Brain microvascular endothelial cell (primary cell): ENCODE measurements at regions not wholly inside any gene's neighbourhood (a gene's known extent, or its start where the extent isn't known, plus 50 kb on each side); places are given as distances from the start of the nearest gene placed in this dataset.

Source experiments
- DNase-seq: peaks from one replicate; pipeline ENCODE4 v3.0.0-alpha.2; 2020
- H3K27ac ChIP-seq: fragments of 250-450 bp; sonication (Bioruptor Pico); 2 replicates; pipeline ENCODE4 v1.5.1; 2020; ENCODE audit warnings: mild to moderate bottlenecking, moderate library complexity
- H3K27me3 ChIP-seq: fragments of 250-450 bp; sonication (Bioruptor Pico); replicated peaks from 2 replicates; pipeline ENCODE4 v1.5.1; 2020; ENCODE audit warnings: mild to moderate bottlenecking
- H3K36me3 ChIP-seq: fragments of 250-450 bp; sonication (Bioruptor Pico); replicated peaks from 2 replicates; pipeline ENCODE4 v1.5.1; 2020; ENCODE audit warnings: mild to moderate bottlenecking
- H3K4me3 ChIP-seq: 2 replicates; pipeline ENCODE4 v1.5.1; 2011; ENCODE audit warnings: low read depth, mild to moderate bottlenecking, control low read depth, low read length, moderate library complexity
- in situ Hi-C: cut with HindIII; loops from 2 replicates; pipeline ENCODE4 v1.10.0; 2017; ENCODE audit warnings: low sequenced_read_pairs, low pct_ligation_motif_present
- TF ChIP-seq, protein P1 (sequence below): IDR thresholded peaks from 2 replicates; pipeline ENCODE4 v1.5.1; 2011; ENCODE audit warnings: low read depth, mild to moderate bottlenecking, moderate library complexity, low read length, control low read depth, inconsistent platforms; ENCODE audit errors: missing control alignments

GRCh38 chr10:83250396-83250795 is 888.9 kb upstream of the GHITM start:
- TF ChIP-seq, protein P1, sequence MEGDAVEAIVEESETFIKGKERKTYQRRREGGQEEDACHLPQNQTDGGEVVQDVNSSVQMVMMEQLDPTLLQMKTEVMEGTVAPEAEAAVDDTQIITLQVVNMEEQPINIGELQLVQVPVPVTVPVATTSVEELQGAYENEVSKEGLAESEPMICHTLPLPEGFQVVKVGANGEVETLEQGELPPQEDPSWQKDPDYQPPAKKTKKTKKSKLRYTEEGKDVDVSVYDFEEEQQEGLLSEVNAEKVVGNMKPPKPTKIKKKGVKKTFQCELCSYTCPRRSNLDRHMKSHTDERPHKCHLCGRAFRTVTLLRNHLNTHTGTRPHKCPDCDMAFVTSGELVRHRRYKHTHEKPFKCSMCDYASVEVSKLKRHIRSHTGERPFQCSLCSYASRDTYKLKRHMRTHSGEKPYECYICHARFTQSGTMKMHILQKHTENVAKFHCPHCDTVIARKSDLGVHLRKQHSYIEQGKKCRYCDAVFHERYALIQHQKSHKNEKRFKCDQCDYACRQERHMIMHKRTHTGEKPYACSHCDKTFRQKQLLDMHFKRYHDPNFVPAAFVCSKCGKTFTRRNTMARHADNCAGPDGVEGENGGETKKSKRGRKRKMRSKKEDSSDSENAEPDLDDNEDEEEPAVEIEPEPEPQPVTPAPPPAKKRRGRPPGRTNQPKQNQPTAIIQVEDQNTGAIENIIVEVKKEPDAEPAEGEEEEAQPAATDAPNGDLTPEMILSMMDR, result no peak
- Histone ChIP-seq H3K27ac (no peak overlapping the region), H3K27me3 (no peaks in the 10 kb centered on the region), H3K4me3 (no peak overlapping the region), H3K36me3 (no peaks in the 10 kb centered on the region)
- DNase-seq, result no peak
- in situ Hi-C loops, result no loop called here

- Histone ChIP-seq H3K4me3 (no peak overlapping the region), H3K36me3 (no peaks in the 10 kb centered on the region), H3K27me3 (no peaks in the 10 kb centered on the region), H3K27ac (no peak overlapping the region)
- in situ Hi-C loops, result no loop called here
- DNase-seq, result no peak
- TF ChIP-seq, protein P1, result no peak
These were observed 887.1 kb upstream of the GHITM start for GRCh38 chr10:83252169-83252568.

GRCh38 chr10:83252596-83252995 is 886.7 kb upstream of the GHITM start:
- TF ChIP-seq, protein P1, result no peak
- no peak for DNase-seq
- no peaks in the 10 kb centered on the region for H3K27me3 ChIP-seq
- no peak overlapping the region for H3K27ac ChIP-seq
- no peak overlapping the region for H3K4me3 ChIP-seq
- no peaks in the 10 kb centered on the region for H3K36me3 ChIP-seq
- in situ Hi-C loops, result no loop called here

DNA sequence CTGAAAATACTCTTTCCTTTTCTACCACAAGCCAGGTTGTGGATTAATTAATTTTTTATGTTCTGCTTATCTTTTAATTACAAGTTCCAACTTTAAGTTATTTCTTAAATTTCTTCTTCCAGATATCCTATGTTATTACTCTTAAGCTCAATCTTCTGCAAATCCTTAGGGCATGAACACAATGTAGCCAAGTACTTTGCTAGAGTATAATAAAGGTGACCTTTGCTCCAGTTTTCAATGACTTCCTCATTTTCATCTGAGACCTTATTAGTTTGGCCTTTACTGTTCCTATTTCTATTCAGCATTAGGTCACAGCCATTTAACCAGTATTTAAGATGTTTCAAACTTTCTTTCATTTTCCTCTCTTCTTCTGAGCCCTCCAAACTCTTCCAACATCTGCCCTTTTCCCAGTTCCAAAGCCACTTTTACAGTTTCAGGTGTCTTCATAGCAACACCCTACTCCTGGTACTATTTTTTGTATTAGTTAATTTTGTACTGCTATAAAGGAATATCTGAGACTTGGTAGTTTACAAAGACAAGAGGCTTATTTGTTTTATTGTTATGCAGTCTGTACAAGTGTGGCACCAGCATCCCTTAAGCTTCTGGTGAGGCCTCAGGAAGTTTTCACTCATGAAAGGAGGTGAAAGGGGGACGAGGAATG is 886.2 kb upstream of the GHITM start:
- DNase-seq, result no peak
- H3K4me3 ChIP-seq, result no peak overlapping the region
- no peak overlapping the region for H3K27ac ChIP-seq
- H3K27me3 ChIP-seq, result no peaks in the 10 kb centered on the region
- TF ChIP-seq, protein P1, result no peak
- no peaks in the 10 kb centered on the region for H3K36me3 ChIP-seq
- in situ Hi-C loops, result no loop called here

GRCh38 chr10:83254698-83255097 is 884.6 kb upstream of the GHITM start:
- Histone ChIP-seq H3K4me3 (no peak overlapping the region), H3K27ac (no peak overlapping the region), H3K36me3 (no peaks in the 10 kb centered on the region), H3K27me3 (no peaks in the 10 kb centered on the region)
- no peak for DNase-seq
- in situ Hi-C loops, result no loop called here
- TF ChIP-seq, protein P1, result no peak

DNA sequence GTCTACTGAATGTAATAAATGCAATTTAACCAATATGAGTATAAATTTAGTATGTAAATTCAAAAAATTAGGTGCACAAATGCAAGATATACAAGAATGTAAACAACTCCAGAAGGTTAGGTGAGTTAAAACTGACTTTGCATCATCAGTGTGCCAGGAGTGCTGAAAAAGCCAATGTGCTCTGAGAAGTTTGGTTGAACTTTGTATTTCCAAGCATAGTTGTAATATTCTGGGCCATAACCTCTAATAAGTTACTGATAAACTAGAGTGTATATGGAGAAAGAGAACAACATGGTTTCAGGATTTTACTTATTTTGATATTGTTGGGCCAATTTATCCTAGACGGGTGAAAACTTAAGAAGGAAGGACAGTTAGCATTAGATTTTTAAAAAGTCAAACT is 876.9 kb upstream of the GHITM start:
- no peak for DNase-seq
- H3K27me3 ChIP-seq, result no peaks in the 10 kb centered on the region
- in situ Hi-C loops, result no loop called here
- no peak overlapping the region for H3K27ac ChIP-seq
- H3K36me3 ChIP-seq, result no peaks in the 10 kb centered on the region
- H3K4me3 ChIP-seq, result no peak overlapping the region
- TF ChIP-seq, protein P1, result no peak
